ENCODE measurements at regions not wholly inside any gene's neighbourhood (a gene's known extent, or its start where the extent isn't known, plus 50 kb on each side); places are given as distances from the start of the nearest gene placed in this dataset.
"Not testable (repeated sequence)": the region's sequence is repeated elsewhere in the genome, so short reads cannot be mapped to it uniquely, and the experiment has no call there.

GRCh38 chr4:189622574-189622973 lies 318.1 kb upstream of the FRG1 start:
- in situ Hi-C loops (cut with MboI; ENCODE audit: low sequenced_read_pairs, unreplicated experiment) = not testable (repeated sequence)

DNA sequence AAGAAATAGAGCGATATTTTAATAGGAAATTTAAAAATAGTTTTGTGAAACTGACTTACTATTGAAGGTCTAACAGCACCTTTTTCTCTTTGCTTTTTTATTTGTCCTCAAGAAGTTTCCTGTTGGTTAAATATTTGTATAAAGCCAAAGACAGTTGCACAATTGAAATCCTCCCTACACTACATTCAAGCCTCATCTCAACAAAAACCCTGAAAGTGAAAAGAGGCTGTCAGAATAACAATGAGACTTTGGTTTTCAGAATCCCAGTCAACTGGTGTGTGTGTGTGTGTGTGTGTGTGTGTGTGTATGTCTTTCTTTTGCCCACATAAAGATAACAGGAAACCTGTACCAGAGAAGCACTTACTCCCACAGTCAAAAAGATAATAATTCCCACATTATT lies 313.6 kb upstream of the FRG1 start:
- in situ Hi-C loops (cut with MboI; ENCODE audit: low sequenced_read_pairs, unreplicated experiment); DNase-seq (ENCODE audit: low spot score): not testable (repeated sequence)

More at GRCh38 chr4:189622574-189622973, 318.1 kb upstream of the FRG1 start:
- not testable (repeated sequence) for DNase-seq (ENCODE audit: low spot score)

GRCh38 chr4:189629733-189630132 lies 310.9 kb upstream of the FRG1 start:
- DNase-seq (ENCODE audit: low spot score); in situ Hi-C loops (cut with MboI; ENCODE audit: low sequenced_read_pairs, unreplicated experiment): not testable (repeated sequence)

DNA sequence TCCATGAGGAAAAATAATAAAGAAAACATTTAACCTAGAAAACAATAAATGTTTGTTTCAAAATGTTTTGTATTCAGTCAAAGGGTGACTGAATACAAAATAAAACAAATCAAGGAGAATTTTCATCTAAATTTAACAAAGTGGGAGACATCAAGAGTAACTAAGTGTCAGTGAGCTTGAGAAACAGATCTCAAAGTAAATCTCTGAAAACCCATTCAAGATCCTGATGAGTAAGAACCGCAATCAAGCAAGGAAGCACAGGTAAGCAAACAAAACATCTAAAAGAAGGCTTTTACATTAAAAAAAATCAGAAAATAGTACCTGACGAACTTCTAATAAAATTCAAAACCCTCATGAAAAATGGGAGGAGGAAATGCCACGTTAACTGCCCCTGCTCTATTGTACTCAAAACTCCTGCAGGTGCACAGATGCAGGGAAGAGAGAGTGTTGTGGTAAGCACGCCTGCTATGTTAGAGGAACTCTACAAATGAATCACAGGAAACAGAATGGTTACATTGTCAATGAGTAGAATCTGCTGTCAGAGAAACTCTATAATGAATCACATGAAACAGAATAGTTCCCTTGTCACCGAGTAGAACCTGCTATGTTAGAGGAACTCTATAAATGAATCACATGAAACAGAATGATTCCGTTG lies 309.6 kb upstream of the FRG1 start:
- in situ Hi-C loops (cut with MboI; ENCODE audit: low sequenced_read_pairs, unreplicated experiment); DNase-seq (ENCODE audit: low spot score): not testable (repeated sequence)

DNA sequence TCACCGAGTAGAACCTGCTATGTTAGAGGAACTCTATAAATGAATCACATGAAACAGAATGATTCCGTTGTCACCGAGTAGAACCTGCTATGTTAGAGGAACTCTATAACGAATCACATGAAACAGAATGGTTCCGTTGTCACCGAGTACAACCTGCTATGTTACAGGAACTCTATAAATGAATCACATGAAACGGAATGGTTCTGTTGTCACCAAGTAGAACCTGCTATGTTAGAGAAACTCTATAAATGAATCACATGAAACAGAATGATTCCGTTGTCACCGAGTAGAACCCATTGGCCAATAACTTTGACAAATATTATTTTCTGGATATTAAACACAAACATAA lies 309.1 kb upstream of the FRG1 start:
- in situ Hi-C loops (cut with MboI; ENCODE audit: low sequenced_read_pairs, unreplicated experiment); DNase-seq (ENCODE audit: low spot score): not testable (repeated sequence)

GRCh38 chr4:189650436-189650835 lies 290.2 kb upstream of the FRG1 start:
- DNase-seq (ENCODE audit: low spot score); in situ Hi-C loops (cut with MboI; ENCODE audit: low sequenced_read_pairs, unreplicated experiment): not testable (repeated sequence)

GRCh38 chr4:189653130-189653653 lies 287.5 kb upstream of the FRG1 start:
- in situ Hi-C loops (cut with MboI; ENCODE audit: low sequenced_read_pairs, unreplicated experiment); DNase-seq (ENCODE audit: low spot score): not testable (repeated sequence)

GRCh38 chr4:189653983-189654382 lies 286.7 kb upstream of the FRG1 start:
- in situ Hi-C loops (cut with MboI; ENCODE audit: low sequenced_read_pairs, unreplicated experiment); DNase-seq (ENCODE audit: low spot score): not testable (repeated sequence)

DNA sequence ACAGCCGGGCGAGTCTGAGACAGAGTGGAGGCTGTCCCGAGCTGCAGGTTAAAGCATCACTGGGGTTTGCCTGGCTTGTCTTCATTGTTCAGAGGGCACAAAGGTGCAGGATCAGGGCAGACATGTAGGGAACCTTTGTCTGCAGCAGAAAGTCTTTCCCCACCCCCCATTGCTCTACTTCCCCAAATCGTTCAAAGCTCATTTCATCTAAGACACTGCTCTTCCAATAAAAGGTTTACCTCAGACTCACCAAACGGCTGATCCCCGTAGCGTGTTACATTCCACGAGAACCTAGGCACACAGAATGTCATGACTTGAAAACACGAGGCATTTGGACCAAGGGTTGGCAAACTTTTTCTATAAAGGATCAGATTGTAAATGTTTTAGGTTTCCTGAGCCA lies 286.3 kb upstream of the FRG1 start:
- DNase-seq (ENCODE audit: low spot score) = not testable (repeated sequence)

GRCh38 chr4:189655817-189656216 lies 284.9 kb upstream of the FRG1 start:
- DNase-seq (ENCODE audit: low spot score); in situ Hi-C loops (cut with MboI; ENCODE audit: low sequenced_read_pairs, unreplicated experiment): not testable (repeated sequence)

More for the DNA sequence above, 286.3 kb upstream of the FRG1 start:
- in situ Hi-C loops (cut with MboI; ENCODE audit: low sequenced_read_pairs, unreplicated experiment) = not testable (repeated sequence)

- in situ Hi-C loops (cut with MboI; ENCODE audit: low sequenced_read_pairs, unreplicated experiment) = no loop called here
- no peak for TF ChIP-seq CTCF (IDR thresholded peaks at IDR 0.05; ENCODE audit: borderline replicate concordance, control extremely low read depth, extremely low read depth, insufficient read depth, missing control alignments)
- no peak for DNase-seq (ENCODE audit: low spot score)
Observed at GRCh38 chr4:189656641-189657040, 284.0 kb upstream of the FRG1 start.

- in situ Hi-C loops (cut with MboI; ENCODE audit: low sequenced_read_pairs, unreplicated experiment); DNase-seq (ENCODE audit: low spot score): not testable (repeated sequence)
Observed at GRCh38 chr4:189658259-189658658, 282.4 kb upstream of the FRG1 start.

DNA sequence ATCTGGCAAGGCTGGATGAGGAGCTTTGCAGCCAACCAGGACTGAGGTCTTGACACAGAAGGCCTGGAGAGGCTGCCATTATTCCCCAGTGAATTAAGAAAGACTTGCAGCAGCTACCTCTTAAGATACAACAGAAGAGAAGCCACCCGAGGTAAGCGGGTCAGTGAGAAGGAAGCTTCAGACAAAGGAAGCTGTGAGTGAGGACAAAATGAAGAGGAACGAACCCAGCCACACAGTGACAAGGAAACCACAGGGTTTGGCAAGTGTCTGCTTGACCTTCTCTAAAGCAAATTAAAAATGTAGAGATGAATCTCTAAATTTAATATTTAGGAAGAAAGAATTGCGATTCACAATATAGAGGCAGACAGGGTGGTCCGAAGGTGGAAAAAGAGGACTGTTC lies 281.8 kb upstream of the FRG1 start:
- in situ Hi-C loops (cut with MboI; ENCODE audit: low sequenced_read_pairs, unreplicated experiment); DNase-seq (ENCODE audit: low spot score): not testable (repeated sequence)

GRCh38 chr4:189659287-189659686 lies 281.4 kb upstream of the FRG1 start:
- DNase-seq (ENCODE audit: low spot score) = no peak
- in situ Hi-C loops (cut with MboI; ENCODE audit: low sequenced_read_pairs, unreplicated experiment) = no loop called here
- TF ChIP-seq CTCF (IDR thresholded peaks at IDR 0.05; ENCODE audit: borderline replicate concordance, control extremely low read depth, extremely low read depth, insufficient read depth, missing control alignments) = no peak
